Activated CD4-positive, alpha-beta T cell treated with anti-CD3 and anti-CD28 coated beads, Interleukin-2, amount 10 ng/mL, durations not matched to agents 7 days and 5 days (primary cell): ENCODE measurements at regions not wholly inside any gene's neighbourhood (a gene's known extent, or its start where the extent isn't known, plus 50 kb on each side); places are given as distances from the start of the nearest gene placed in this dataset.

ENCODE experiments used
- CTCF ChIA-PET: fragments of 350-600 bp; sonication (Branson Sonifier 250); formaldehyde crosslinking; loops from one replicate; lab custom pipeline; 2021; ENCODE audit warnings: antibody characterized with exemption; lab: Charles Lee
- POLR2A ChIA-PET: fragments of 350-600 bp; sonication (Branson Sonifier 250); formaldehyde crosslinking; loops from one replicate; lab custom pipeline; 2021; ENCODE audit warnings: antibody characterized with exemption; lab: Charles Lee
- DNase-seq: peaks from one replicate; pipeline ENCODE4 v3.0.0-alpha.2; 2020
- H3K27ac Mint-ChIP-seq: one replicate; pipeline ENCODE4 v1.8.0; 2021; ENCODE audit warnings: mild to moderate bottlenecking, moderate library complexity, mixed read lengths
- H3K27me3 Mint-ChIP-seq: one replicate; pipeline ENCODE4 v1.8.0; 2021; ENCODE audit warnings: mixed read lengths
- H3K36me3 Mint-ChIP-seq: one replicate; pipeline ENCODE4 v1.8.0; 2021; ENCODE audit warnings: low read depth, mixed read lengths
- H3K4me1 Mint-ChIP-seq: one replicate; pipeline ENCODE4 v1.8.0; 2021; ENCODE audit warnings: mixed read lengths
- H3K4me3 Mint-ChIP-seq: one replicate; pipeline ENCODE4 v1.8.0; 2021; ENCODE audit warnings: mild to moderate bottlenecking, moderate library complexity, mixed read lengths
- H3K9me3 Mint-ChIP-seq: one replicate; pipeline ENCODE4 v1.8.0; 2021; ENCODE audit warnings: mixed read lengths

- ChIA-PET POLR2A (no interaction called here), CTCF (interaction anchor here (1.0 kb wide), 1 partner anchor 12 kb away, joined by 3 read pairs; no protein-coding TSS in a partner anchor)
- Mint-ChIP-seq H3K9me3 (no peaks in the 10 kb centered on the region), H3K36me3 (no peaks in the 10 kb centered on the region), H3K4me1 (no peaks in the 10 kb centered on the region), H3K27me3 (no peaks in the 10 kb centered on the region), H3K27ac (no peak overlapping the region), H3K4me3 (no peak overlapping the region)
- DNase-seq = no peak
Observed at GRCh38 chrX:39667736-39668482, 429.8 kb downstream of the BCOR start.

GRCh38 chrX:39669668-39670067 is 428.1 kb downstream of the BCOR start:
- Mint-ChIP-seq H3K9me3 (no peaks in the 10 kb centered on the region), H3K27ac (no peak overlapping the region), H3K27me3 (no peaks in the 10 kb centered on the region), H3K36me3 (no peaks in the 10 kb centered on the region), H3K4me1 (no peaks in the 10 kb centered on the region), H3K4me3 (no peak overlapping the region)
- no peak for DNase-seq
- POLR2A ChIA-PET = no interaction called here
- CTCF ChIA-PET = no interaction called here

DNA sequence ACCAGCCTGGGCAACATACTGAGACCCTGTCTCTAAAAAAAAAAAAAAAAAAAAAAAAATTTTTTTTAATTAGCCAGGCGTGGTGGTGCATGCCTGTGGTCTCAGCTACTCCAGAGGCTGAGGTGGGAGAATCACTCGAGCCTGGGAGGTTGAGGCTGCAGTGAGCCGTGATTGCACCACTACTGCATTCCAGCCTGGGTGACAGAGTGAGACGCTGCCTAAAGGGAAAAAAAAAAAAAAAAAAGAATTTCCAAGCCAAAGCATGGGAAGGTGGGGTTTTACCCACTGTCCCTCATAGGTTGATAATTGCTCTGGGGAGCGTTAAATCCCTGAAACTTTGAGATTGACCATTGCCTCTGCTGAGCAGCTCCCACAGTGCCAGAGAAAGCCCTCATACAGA is 427.5 kb downstream of the BCOR start:
- Mint-ChIP-seq H3K36me3 (no peaks in the 10 kb centered on the region), H3K27me3 (no peaks in the 10 kb centered on the region), H3K4me3 (no peak overlapping the region), H3K9me3 (no peaks in the 10 kb centered on the region), H3K27ac (no peak overlapping the region), H3K4me1 (no peaks in the 10 kb centered on the region)
- POLR2A ChIA-PET = no interaction called here
- DNase-seq = no peak
- CTCF ChIA-PET = interaction anchor here (0.7 kb wide), 1 partner anchor 127 kb away, joined by 5 read pairs; no protein-coding TSS in a partner anchor

DNA sequence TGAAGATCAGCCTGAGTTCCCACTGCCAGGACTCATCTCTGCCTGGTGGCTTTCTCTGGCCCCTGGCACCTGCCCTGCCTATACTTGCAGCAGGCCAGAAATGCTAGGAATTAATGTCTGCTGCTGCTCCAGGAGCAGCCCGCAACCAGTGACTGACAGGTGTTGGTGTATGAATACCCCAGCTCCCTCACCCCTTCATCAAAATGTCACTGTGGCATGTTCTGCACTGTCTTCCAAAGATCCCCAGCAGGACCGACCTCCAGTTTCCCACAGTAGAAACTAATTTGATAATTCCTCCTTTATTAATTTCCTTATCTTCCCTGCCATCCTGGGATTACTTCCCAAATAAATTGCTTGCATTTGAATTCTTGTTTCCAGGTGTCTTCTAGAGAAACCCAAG is 425.4 kb downstream of the BCOR start:
- Mint-ChIP-seq H3K4me3 (no peak overlapping the region), H3K36me3 (no peaks in the 10 kb centered on the region), H3K9me3 (no peaks in the 10 kb centered on the region), H3K27ac (no peak overlapping the region), H3K27me3 (no peaks in the 10 kb centered on the region), H3K4me1 (no peaks in the 10 kb centered on the region)
- ChIA-PET POLR2A (no interaction called here), CTCF (interaction anchor here (1.0 kb wide), 1 partner anchor 10 kb away, joined by 3 read pairs; no protein-coding TSS in a partner anchor)
- DNase-seq = no peak

- DNase-seq = no peak
- Mint-ChIP-seq H3K36me3 (no peaks in the 10 kb centered on the region), H3K27ac (no peak overlapping the region), H3K4me1 (no peaks in the 10 kb centered on the region), H3K9me3 (no peaks in the 10 kb centered on the region), H3K27me3 (no peaks in the 10 kb centered on the region), H3K4me3 (no peak overlapping the region)
- POLR2A ChIA-PET = no interaction called here
- CTCF ChIA-PET = interaction anchor here (1.1 kb wide), 1 partner anchor 12 kb away, joined by 3 read pairs; no protein-coding TSS in a partner anchor
Observed at GRCh38 chrX:39674490-39675161, 423.1 kb downstream of the BCOR start.

DNA sequence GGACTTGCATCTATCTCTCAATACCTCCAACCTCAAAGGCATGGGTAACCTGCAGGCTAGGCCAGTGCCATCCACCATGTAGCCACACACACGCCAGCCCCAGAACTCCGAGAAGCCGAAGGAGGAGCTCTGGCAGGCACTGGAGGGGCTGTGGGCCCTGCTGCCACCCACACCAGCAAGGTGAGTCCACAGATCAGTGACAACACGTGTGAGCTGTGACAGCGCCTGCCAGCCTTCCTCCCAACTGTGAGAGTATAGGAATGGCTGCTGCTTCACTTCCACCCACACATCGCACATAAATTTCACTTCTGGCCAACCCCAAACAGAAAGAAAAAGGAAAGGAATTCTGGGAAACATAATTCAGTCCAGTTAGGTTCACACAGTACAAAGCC is 422.6 kb downstream of the BCOR start:
- no peak overlapping the region for H3K27ac Mint-ChIP-seq
- ChIA-PET POLR2A (no interaction called here), CTCF (no interaction called here)
- no peak overlapping the region for H3K4me3 Mint-ChIP-seq
- no peaks in the 10 kb centered on the region for H3K4me1 Mint-ChIP-seq
- no peaks in the 10 kb centered on the region for H3K27me3 Mint-ChIP-seq
- DNase-seq = no peak
- no peaks in the 10 kb centered on the region for H3K9me3 Mint-ChIP-seq
- H3K36me3 Mint-ChIP-seq = no peaks in the 10 kb centered on the region

DNA sequence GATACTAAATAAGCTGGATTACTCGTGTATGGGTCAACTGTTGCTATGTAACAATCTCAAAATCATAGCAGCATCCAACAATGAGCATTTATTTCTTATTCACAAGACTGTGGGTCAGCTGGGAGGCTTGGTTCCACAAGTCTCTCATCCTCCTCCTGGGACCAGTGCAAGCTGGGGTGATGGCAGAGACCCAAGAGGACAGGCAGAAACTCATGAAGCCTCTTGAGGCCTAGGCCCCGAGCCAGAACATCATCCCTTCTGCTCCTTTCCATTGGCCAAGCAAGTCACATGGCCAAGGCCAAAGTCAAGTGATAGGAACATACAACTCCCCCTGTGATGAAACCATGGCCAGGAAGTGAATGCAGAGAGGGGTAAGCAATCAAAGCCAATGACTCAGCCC is 422.1 kb downstream of the BCOR start:
- Mint-ChIP-seq H3K27ac (no peak overlapping the region), H3K4me1 (no peaks in the 10 kb centered on the region), H3K36me3 (no peaks in the 10 kb centered on the region), H3K27me3 (no peaks in the 10 kb centered on the region), H3K4me3 (no peak overlapping the region), H3K9me3 (no peaks in the 10 kb centered on the region)
- DNase-seq = no peak
- POLR2A ChIA-PET = no interaction called here
- CTCF ChIA-PET = no interaction called here

DNA sequence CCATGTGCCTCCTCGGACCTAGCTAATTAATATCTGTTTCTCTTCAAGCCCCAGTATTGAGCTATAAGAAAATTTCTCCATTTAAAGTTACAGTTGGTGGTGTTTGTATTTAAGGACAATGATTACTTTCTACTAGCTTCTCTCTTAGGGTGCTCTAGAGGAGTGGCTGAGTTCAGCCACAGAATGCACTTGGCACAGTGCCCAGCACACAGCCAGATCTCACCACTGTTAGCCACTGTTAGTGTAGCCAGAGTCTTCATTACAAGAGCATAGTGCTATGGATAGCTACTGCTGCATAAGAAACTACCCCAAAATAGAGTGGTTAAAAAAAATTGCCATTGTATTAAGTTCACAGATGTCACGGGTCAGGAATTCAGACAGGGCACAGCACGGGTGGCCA is 421.3 kb downstream of the BCOR start:
- no peaks in the 10 kb centered on the region for H3K36me3 Mint-ChIP-seq
- CTCF ChIA-PET = no interaction called here
- no peak overlapping the region for H3K4me3 Mint-ChIP-seq
- no peak for DNase-seq
- no peak overlapping the region for H3K27ac Mint-ChIP-seq
- H3K4me1 Mint-ChIP-seq = no peaks in the 10 kb centered on the region
- no peaks in the 10 kb centered on the region for H3K9me3 Mint-ChIP-seq
- no peaks in the 10 kb centered on the region for H3K27me3 Mint-ChIP-seq
- POLR2A ChIA-PET = no interaction called here

- ChIA-PET POLR2A (interaction anchor here (0.6 kb wide), 1 partner anchor 9 kb away, joined by 4 read pairs; no protein-coding TSS in a partner anchor), CTCF (interaction anchor here (0.7 kb wide), 1 partner anchor 74 kb away, joined by 3 read pairs; no protein-coding TSS in a partner anchor)
- no peaks in the 10 kb centered on the region for H3K9me3 Mint-ChIP-seq
- no peaks in the 10 kb centered on the region for H3K27me3 Mint-ChIP-seq
- H3K27ac Mint-ChIP-seq = no peak overlapping the region
- no peak overlapping the region for H3K4me3 Mint-ChIP-seq
- no peaks in the 10 kb centered on the region for H3K36me3 Mint-ChIP-seq
- DNase-seq = no peak
- no peaks in the 10 kb centered on the region for H3K4me1 Mint-ChIP-seq
Observed at GRCh38 chrX:39677585-39677977, 420.2 kb downstream of the BCOR start.

GRCh38 chrX:39677978-39678791 is 419.6 kb downstream of the BCOR start:
- no peaks in the 10 kb centered on the region for H3K27me3 Mint-ChIP-seq
- ChIA-PET CTCF (interaction anchor here (0.7 kb wide), 1 partner anchor 73 kb away, joined by 3 read pairs; no protein-coding TSS in a partner anchor), POLR2A (interaction anchor here (0.6 kb wide), 1 partner anchor 10 kb away, joined by 4 read pairs; no protein-coding TSS in a partner anchor)
- no peak overlapping the region for H3K27ac Mint-ChIP-seq
- no peak for DNase-seq
- H3K36me3 Mint-ChIP-seq = no peaks in the 10 kb centered on the region
- H3K4me1 Mint-ChIP-seq = no peaks in the 10 kb centered on the region
- no peaks in the 10 kb centered on the region for H3K9me3 Mint-ChIP-seq
- H3K4me3 Mint-ChIP-seq = no peak overlapping the region

GRCh38 chrX:39678914-39679313 is 418.8 kb downstream of the BCOR start:
- Mint-ChIP-seq H3K9me3 (no peaks in the 10 kb centered on the region), H3K4me3 (no peak overlapping the region), H3K4me1 (no peaks in the 10 kb centered on the region), H3K27ac (no peak overlapping the region), H3K27me3 (no peaks in the 10 kb centered on the region), H3K36me3 (no peaks in the 10 kb centered on the region)
- ChIA-PET POLR2A (no interaction called here), CTCF (no interaction called here)
- no peak for DNase-seq

DNA sequence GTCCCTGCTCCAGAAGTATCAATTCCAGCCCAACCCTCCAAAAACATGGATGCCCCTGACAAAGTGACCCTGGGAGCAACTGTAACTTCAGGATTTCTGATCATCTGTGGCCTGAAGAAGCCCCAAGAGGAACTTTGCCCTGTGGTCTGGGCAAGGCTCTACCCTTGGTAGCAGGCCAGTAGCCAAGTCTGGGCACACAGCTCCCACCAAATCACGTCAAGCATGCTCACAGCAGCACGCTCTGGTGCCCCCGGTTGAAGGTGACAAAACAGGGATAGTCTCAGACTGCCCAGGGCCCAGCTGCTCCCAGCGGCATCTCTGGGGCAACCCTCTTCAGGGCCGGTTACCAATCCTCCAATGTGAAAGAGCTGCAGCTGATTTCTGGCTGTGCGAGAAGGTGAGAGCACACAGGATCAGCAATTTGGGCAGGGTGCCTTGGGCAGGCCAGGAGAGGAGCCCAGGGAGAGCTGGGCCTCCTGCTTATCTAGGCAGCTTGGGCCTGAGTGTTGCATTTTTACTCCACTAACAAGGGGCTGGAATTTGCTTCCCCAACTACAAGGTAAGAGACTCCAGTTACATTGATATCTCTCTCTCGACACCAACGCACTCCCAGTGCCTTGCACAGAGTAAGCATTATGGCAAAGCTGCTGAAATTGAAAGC is 418.1 kb downstream of the BCOR start:
- H3K36me3 Mint-ChIP-seq = no peaks in the 10 kb centered on the region
- POLR2A ChIA-PET = no interaction called here

More for the DNA sequence above, 418.1 kb downstream of the BCOR start:
- CTCF ChIA-PET = interaction anchor here (0.6 kb wide), 1 partner anchor 528 kb away, joined by 3 read pairs; no protein-coding TSS in a partner anchor
- no peak for DNase-seq
- Mint-ChIP-seq H3K27ac (no peak overlapping the region), H3K27me3 (no peaks in the 10 kb centered on the region), H3K4me1 (no peaks in the 10 kb centered on the region), H3K4me3 (no peak overlapping the region), H3K9me3 (no peaks in the 10 kb centered on the region)
